ENCODE measurements at regions not wholly inside any gene's neighbourhood (a gene's known extent, or its start where the extent isn't known, plus 50 kb on each side); places are given as distances from the start of the nearest gene placed in this dataset.

GRCh38 chr4:14743601-14744000 is 258.7 kb upstream of the CPEB2 start:
- DNase-seq (ENCODE audit: low spot score) = no peak
- TF ChIP-seq, protein P1, sequence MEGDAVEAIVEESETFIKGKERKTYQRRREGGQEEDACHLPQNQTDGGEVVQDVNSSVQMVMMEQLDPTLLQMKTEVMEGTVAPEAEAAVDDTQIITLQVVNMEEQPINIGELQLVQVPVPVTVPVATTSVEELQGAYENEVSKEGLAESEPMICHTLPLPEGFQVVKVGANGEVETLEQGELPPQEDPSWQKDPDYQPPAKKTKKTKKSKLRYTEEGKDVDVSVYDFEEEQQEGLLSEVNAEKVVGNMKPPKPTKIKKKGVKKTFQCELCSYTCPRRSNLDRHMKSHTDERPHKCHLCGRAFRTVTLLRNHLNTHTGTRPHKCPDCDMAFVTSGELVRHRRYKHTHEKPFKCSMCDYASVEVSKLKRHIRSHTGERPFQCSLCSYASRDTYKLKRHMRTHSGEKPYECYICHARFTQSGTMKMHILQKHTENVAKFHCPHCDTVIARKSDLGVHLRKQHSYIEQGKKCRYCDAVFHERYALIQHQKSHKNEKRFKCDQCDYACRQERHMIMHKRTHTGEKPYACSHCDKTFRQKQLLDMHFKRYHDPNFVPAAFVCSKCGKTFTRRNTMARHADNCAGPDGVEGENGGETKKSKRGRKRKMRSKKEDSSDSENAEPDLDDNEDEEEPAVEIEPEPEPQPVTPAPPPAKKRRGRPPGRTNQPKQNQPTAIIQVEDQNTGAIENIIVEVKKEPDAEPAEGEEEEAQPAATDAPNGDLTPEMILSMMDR (IDR thresholded peaks at IDR 0.05; ENCODE audit: extremely low read depth, missing control alignments) = no peak

DNA sequence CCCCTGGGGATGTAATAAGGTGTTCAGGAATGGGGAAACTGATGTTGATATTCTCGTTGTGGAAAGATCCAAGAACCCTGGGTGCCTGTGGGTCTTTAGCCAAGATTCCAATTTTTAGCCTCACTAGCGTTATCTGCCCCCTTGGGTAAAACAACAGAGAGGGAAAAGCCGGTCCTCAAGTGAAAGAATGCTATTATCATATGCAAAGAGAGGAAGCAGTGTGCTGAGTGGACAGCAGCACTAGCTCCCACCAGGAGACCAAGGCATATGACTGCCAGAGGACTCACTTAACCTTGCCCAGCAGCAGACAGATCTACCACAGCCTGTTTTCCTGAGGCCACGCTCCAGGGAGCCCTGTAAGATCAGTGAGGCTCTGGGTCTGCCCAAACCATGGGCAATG is 257.9 kb upstream of the CPEB2 start:
- TF ChIP-seq, protein P1 (IDR thresholded peaks at IDR 0.05; ENCODE audit: extremely low read depth, missing control alignments) = no peak
- no peak for DNase-seq (ENCODE audit: low spot score)

- TF ChIP-seq, protein P1 (IDR thresholded peaks at IDR 0.05; ENCODE audit: extremely low read depth, missing control alignments) = peak; percentile 24
- peak; percentile 24 for DNase-seq (ENCODE audit: low spot score)
Observed at GRCh38 chr4:14749910-14750309, 252.4 kb upstream of the CPEB2 start.

DNA sequence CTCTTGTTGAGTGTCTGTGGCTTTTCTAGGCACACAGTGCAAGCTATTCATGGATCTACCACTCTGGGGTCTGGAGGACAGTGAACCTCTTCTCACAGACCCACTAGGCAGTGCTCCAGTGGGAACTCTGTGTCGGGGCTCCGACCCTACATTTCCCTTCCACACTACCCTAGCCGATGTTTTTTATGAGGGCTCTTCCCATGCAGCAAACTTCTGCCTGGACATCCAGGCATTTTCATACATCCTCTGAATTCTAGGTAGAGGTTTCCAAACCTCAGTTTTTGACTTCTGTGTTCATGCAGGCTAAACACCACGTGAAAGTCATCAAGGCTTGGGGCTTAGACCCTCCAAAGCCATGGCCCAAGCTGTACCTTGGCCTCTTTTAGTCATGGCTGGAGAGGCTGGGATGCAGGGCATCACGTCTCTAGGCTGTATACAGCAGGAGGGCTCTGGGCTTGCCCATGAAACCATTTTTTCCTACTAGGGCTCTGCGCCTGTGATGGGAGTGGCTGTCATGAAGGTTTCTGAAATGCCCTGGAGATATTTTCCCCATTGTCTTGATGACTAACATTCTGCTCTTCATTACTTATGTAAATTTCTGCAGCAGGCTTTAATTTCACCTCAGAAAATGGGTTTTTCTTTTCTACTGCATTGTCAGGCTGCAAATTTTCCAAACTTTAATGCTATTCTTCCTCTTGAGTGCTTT is 249.8 kb upstream of the CPEB2 start:
- no peak for DNase-seq (ENCODE audit: low spot score)
- TF ChIP-seq, protein P1 (IDR thresholded peaks at IDR 0.05; ENCODE audit: extremely low read depth, missing control alignments) = no peak

GRCh38 chr4:14767142-14767541 is 235.1 kb upstream of the CPEB2 start:
- DNase-seq (ENCODE audit: low spot score) = no peak

DNA sequence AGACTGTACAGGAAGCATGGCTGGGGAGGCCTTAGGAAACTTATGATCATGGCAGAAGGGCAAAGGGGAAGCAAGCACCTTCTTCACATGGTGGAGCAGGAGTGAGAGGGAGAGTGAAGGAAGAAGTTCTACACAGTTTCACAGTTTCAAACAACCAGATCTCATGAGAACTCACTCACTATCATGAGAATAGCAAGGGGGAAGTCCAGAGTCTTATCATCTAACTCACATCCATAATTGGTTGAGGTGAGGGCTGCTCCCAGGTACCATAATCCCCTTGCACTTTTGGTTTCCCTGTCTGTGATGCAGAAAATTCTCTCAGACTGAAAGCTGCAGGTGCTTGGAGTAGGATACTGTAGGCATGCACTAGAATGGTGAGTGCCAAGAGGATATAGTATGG is 233.8 kb upstream of the CPEB2 start:
- TF ChIP-seq, protein P1 (IDR thresholded peaks at IDR 0.05; ENCODE audit: extremely low read depth, missing control alignments) = no peak
- no peak for DNase-seq (ENCODE audit: low spot score)

More at GRCh38 chr4:14767142-14767541, 235.1 kb upstream of the CPEB2 start:
- TF ChIP-seq, protein P1 (IDR thresholded peaks at IDR 0.05; ENCODE audit: extremely low read depth, missing control alignments) = no peak

- no peak for DNase-seq (ENCODE audit: low spot score)
- TF ChIP-seq, protein P1 (IDR thresholded peaks at IDR 0.05; ENCODE audit: extremely low read depth, missing control alignments) = no peak
Observed at GRCh38 chr4:14769993-14770392, 232.3 kb upstream of the CPEB2 start.

Measured in GM20000 (cell line).